ENCODE measurements at regions not wholly inside any gene's neighbourhood (a gene's known extent, or its start where the extent isn't known, plus 50 kb on each side); places are given as distances from the start of the nearest gene placed in this dataset.
A peak's percentile ranks its signal among the peaks of the same experiment; 100 is the strongest.

GRCh38 chr9:108186642-108187395 lies 669.0 kb downstream of the ACTL7B start:
- TF ChIP-seq, protein P1, sequence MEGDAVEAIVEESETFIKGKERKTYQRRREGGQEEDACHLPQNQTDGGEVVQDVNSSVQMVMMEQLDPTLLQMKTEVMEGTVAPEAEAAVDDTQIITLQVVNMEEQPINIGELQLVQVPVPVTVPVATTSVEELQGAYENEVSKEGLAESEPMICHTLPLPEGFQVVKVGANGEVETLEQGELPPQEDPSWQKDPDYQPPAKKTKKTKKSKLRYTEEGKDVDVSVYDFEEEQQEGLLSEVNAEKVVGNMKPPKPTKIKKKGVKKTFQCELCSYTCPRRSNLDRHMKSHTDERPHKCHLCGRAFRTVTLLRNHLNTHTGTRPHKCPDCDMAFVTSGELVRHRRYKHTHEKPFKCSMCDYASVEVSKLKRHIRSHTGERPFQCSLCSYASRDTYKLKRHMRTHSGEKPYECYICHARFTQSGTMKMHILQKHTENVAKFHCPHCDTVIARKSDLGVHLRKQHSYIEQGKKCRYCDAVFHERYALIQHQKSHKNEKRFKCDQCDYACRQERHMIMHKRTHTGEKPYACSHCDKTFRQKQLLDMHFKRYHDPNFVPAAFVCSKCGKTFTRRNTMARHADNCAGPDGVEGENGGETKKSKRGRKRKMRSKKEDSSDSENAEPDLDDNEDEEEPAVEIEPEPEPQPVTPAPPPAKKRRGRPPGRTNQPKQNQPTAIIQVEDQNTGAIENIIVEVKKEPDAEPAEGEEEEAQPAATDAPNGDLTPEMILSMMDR (optimal IDR thresholded peaks at IDR 0.05 in 1 of 3, IDR thresholded peaks at IDR 0.05 in 1 of 3, conservative IDR thresholded peaks at IDR 0.05 in 1 of 3; ENCODE audit: extremely low read depth in 1 of 3, insufficient read depth in 2 of 3, low read length in 3 of 3) = no peak
- TF ChIP-seq EZH2 (IDR thresholded peaks at IDR 0.05; ENCODE audit: low read length) = no peak
- no peak for DNase-seq (ENCODE audit: low read depth, low spot score)
- H3K9me3 ChIP-seq (ENCODE audit: control insufficient read depth, low read depth, low read length) = no peaks in the 10 kb centered on the region
- peaks cover 27% of the 10 kb centered on the region for H3K4me1 ChIP-seq (ENCODE audit: control insufficient read depth, extremely low read depth, insufficient read depth, low read length)
- no peaks in the 10 kb centered on the region for H3K79me2 ChIP-seq (ENCODE audit: control insufficient read depth, insufficient read depth, low read length)
- no peak overlapping the region for H3K4me3 ChIP-seq (ENCODE audit: control insufficient read depth in 2 of 3, extremely low read depth in 1 of 3, insufficient read depth in 2 of 3, low read depth in 1 of 3, low read length in 3 of 3)
- no peaks in the 10 kb centered on the region for H4K20me1 ChIP-seq (ENCODE audit: control insufficient read depth, extremely low read depth, insufficient read depth, low read length)
- no peak overlapping the region for H3K4me2 ChIP-seq (ENCODE audit: control insufficient read depth, extremely low read depth, insufficient read depth, low read depth, low read length)
- FAIRE-seq = peak; percentile 59
- no peak overlapping the region for H3K27ac ChIP-seq (ENCODE audit: control insufficient read depth, insufficient read depth, low read length)
- H3K27me3 ChIP-seq (ENCODE audit: control insufficient read depth, extremely low read depth, insufficient read depth, low read length) = no peaks in the 10 kb centered on the region
- no peaks in the 10 kb centered on the region for H3K36me3 ChIP-seq (ENCODE audit: control insufficient read depth in 2 of 2, extremely low read depth in 1 of 2, insufficient read depth in 2 of 2, low read length in 2 of 2)
- H3K9me1 ChIP-seq (ENCODE audit: control insufficient read depth, extremely low read depth, insufficient read depth, low read length) = no peaks in the 10 kb centered on the region
- H2AFZ ChIP-seq (ENCODE audit: control insufficient read depth, low read length) = no peak overlapping the region
- dilution Hi-C loops (cut with MboI; ENCODE audit: extremely low pct_ligation_motif_present, low sequenced_read_pairs) = no loop called here
- H3K9ac ChIP-seq (ENCODE audit: control insufficient read depth, extremely low read depth, insufficient read depth, low read length) = no peak overlapping the region

DNA sequence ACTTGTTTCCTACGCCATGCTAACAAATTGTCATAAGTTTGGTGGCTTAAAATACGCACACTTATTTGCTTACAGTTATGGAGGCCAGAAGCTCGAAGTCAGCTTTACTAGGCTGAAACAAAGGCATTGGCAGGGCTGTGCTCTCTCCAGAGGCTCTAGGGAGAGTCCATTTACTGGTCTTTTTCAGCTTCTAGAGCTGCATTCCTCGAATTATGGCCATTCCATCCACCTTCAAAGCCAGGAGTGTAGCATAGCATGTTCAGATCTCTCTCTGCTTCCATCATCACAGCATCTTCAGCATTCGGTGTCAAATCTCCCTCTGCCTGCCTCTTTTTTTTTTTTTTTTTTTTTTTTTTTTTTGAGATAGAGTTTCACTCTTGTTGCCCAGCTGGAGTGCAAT lies 670.2 kb downstream of the ACTL7B start:
- no peaks in the 10 kb centered on the region for H3K79me2 ChIP-seq (ENCODE audit: control insufficient read depth, insufficient read depth, low read length)
- H3K36me3 ChIP-seq (ENCODE audit: control insufficient read depth in 2 of 2, extremely low read depth in 1 of 2, insufficient read depth in 2 of 2, low read length in 2 of 2) = no peaks in the 10 kb centered on the region
- peaks cover 27% of the 10 kb centered on the region for H3K4me1 ChIP-seq (ENCODE audit: control insufficient read depth, extremely low read depth, insufficient read depth, low read length)
- no peaks in the 10 kb centered on the region for H3K27me3 ChIP-seq (ENCODE audit: control insufficient read depth, extremely low read depth, insufficient read depth, low read length)
- no peaks in the 10 kb centered on the region for H3K9me1 ChIP-seq (ENCODE audit: control insufficient read depth, extremely low read depth, insufficient read depth, low read length)
- DNase-seq (ENCODE audit: low read depth, low spot score) (no peak), FAIRE-seq (no peak)
- no peak overlapping the region for H3K4me3 ChIP-seq (ENCODE audit: control insufficient read depth in 2 of 3, extremely low read depth in 1 of 3, insufficient read depth in 2 of 3, low read depth in 1 of 3, low read length in 3 of 3)
- H3K27ac ChIP-seq (ENCODE audit: control insufficient read depth, insufficient read depth, low read length) = no peak overlapping the region
- no peak overlapping the region for H3K9ac ChIP-seq (ENCODE audit: control insufficient read depth, extremely low read depth, insufficient read depth, low read length)
- TF ChIP-seq, protein P1 (optimal IDR thresholded peaks at IDR 0.05 in 1 of 3, IDR thresholded peaks at IDR 0.05 in 1 of 3, conservative IDR thresholded peaks at IDR 0.05 in 1 of 3; ENCODE audit: extremely low read depth in 1 of 3, insufficient read depth in 2 of 3, low read length in 3 of 3) = no peak
- no peak for TF ChIP-seq EZH2 (IDR thresholded peaks at IDR 0.05; ENCODE audit: low read length)
- no peak overlapping the region for H2AFZ ChIP-seq (ENCODE audit: control insufficient read depth, low read length)
- no peaks in the 10 kb centered on the region for H3K9me3 ChIP-seq (ENCODE audit: control insufficient read depth, low read depth, low read length)
- dilution Hi-C loops (cut with MboI; ENCODE audit: extremely low pct_ligation_motif_present, low sequenced_read_pairs) = no loop called here
- no peaks in the 10 kb centered on the region for H4K20me1 ChIP-seq (ENCODE audit: control insufficient read depth, extremely low read depth, insufficient read depth, low read length)
- no peak overlapping the region for H3K4me2 ChIP-seq (ENCODE audit: control insufficient read depth, extremely low read depth, insufficient read depth, low read depth, low read length)

All from keratinocyte (primary cell).